ENCODE measurements at regions not wholly inside any gene's neighbourhood (a gene's known extent, or its start where the extent isn't known, plus 50 kb on each side); places are given as distances from the start of the nearest gene placed in this dataset.

- TF ChIP-seq POLR2A (IDR thresholded peaks at IDR 0.05; ENCODE audit: low read depth, low read length): no peak
- TF ChIP-seq JUN (IDR thresholded peaks at IDR 0.05; ENCODE audit: borderline replicate concordance, insufficient read depth, insufficient read length, low read depth): no peak
- no peak for TF ChIP-seq POLR2AphosphoS5 (IDR thresholded peaks at IDR 0.05; ENCODE audit: insufficient read depth, low read depth, low read length)
- no peak for TF ChIP-seq CTCF (IDR thresholded peaks at IDR 0.05; ENCODE audit: extremely low read depth in 1 of 2, insufficient read depth in 1 of 2, low read depth in 1 of 2, low read length in 2 of 2)
- no peak for TF ChIP-seq EZH2 (IDR thresholded peaks at IDR 0.05; ENCODE audit: borderline replicate concordance, low read depth, low read length, severe bottlenecking)
- TF ChIP-seq MAX (IDR thresholded peaks at IDR 0.05; ENCODE audit: insufficient read depth, insufficient read length): no peak
- TF ChIP-seq FOS (IDR thresholded peaks at IDR 0.05; ENCODE audit: borderline replicate concordance, insufficient read depth, low read length): no peak
These were observed 141.2 kb downstream of the DHX35 start for GRCh38 chr20:39103305-39103704.
